Pancreas (tissue), 10 donors: ENCODE measurements at regions not wholly inside any gene's neighbourhood (a gene's known extent, or its start where the extent isn't known, plus 50 kb on each side); places are given as distances from the start of the nearest gene placed in this dataset.

ENCODE experiments used
- ATAC-seq, 4 donors: fragments of 200-7000 bp; cut with Tn5 transposase; one replicate each; pipeline versions ENCODE4 v1.8.0 to v1.9.1; 2020; ENCODE audit warnings: mild to moderate bottlenecking in 4 of 4, moderate library complexity in 4 of 4
- DNase-seq, 6 donors: peaks; one replicate each; pipeline ENCODE4 v3.0.0-alpha.2; 2020
- FAIRE-seq: peaks from 2 replicates; lab custom pipeline; 2012; peaks lifted over from hg19 to GRCh38; lab: Jason Lieb, UNC
- H3K27ac ChIP-seq, 4 donors: fragments of 200-600 bp; sonication (generic); 1 replicate in 3 of 4; 2 replicates in 1 of 4; pipeline versions ENCODE4 v1.5.0 to v1.8.0; 2020
- H3K27me3 ChIP-seq, 4 donors: fragments of 200-600 bp; one replicate each; pipeline ENCODE4 v1.8.0; 2021
- H3K36me3 ChIP-seq, 3 donors: fragments of 200-600 bp; sonication (generic) in 1 of 3; one replicate each; pipeline versions ENCODE4 v1.5.0 to v1.8.0; 2020 to 2021
- H3K4me1 ChIP-seq, 3 donors: fragments of 200-600 bp; one replicate each; pipeline ENCODE4 v1.8.0; 2021
- H3K4me3 ChIP-seq, 4 donors: fragments of 200-600 bp; sonication (generic) in 2 of 4; one replicate each; pipeline versions ENCODE4 v1.5.0 to v1.8.0; 2020 to 2021
- H3K9me3 ChIP-seq, 4 donors: fragments of 200-600 bp; one replicate each; pipeline ENCODE4 v1.8.0; 2021
- CTCF ChIP-seq, 4 donors: fragments of 200-600 bp; sonication (generic) in 3 of 4; IDR thresholded peaks; one replicate each; pipeline versions ENCODE4 v1.5.0 to v1.8.0; 2021; ENCODE audit warnings: antibody characterized with exemption in 4 of 4
- WGBS, 2 donors: extraction: QIAGEN DNeasy Blood & Tissue Kit; methylation state at CpG; one replicate each; pipeline ENCODE4 v1.1.7; 2013; 5-methylcytosine and 5-hydroxymethylcytosine counted together
- intact Hi-C, 3 donors: fragments of 100-400 bp; cut with DNase I; formaldehyde crosslinking; loops; one replicate each; pipeline versions ENCODE4 v1.11.1 to v1.14.2; 2022
- donor health status: healthy with polysubstance abuse.
- donor health status: DM: no; HTN: no; CAD: no; lungs with moderate emphysema.
- donor health status: DM: no; HTN: no; CAD: no.
- donor health status: control.
- donor health status: control.
- donor health status: Bipolar disorder and iron deficiency.
- donor health status: DM: yes; HTN: yes; CAD: no.
- donor health status: DM: no; HTN: no; CAD: no.
- donor health status: DM: no; HTN: no; CAD: no.
- donor health status: DM: yes; HTN: yes; CAD: no.

- H3K27ac ChIP-seq: no peak overlapping the region
- H3K27me3 ChIP-seq: no peaks in the 10 kb centered on the region
- no peaks in the 10 kb centered on the region for H3K36me3 ChIP-seq
- H3K4me1 ChIP-seq: no peaks in the 10 kb centered on the region
- WGBS, 2 donors: 86 to 89% methylated on average over 6 of the region's 6 CpGs
- no peak for FAIRE-seq
- no peak for ATAC-seq
- DNase-seq: no peak
- no peak for TF ChIP-seq CTCF (IDR thresholded peaks at IDR 0.05)
- no peaks in the 10 kb centered on the region for H3K9me3 ChIP-seq
- H3K4me3 ChIP-seq: no peak overlapping the region
- intact Hi-C loops: no loop called here
These were observed 55.0 kb upstream of the MARCHF11 start for GRCh38 chr5:16234598-16234997.

GRCh38 chr5:16233730-16234129 is 54.1 kb upstream of the MARCHF11 start:
- no peak overlapping the region for H3K4me3 ChIP-seq
- 69 to 81% methylated on average over 2 of the region's 2 CpGs for whole genome bisulfite sequencing, 2 donors
- FAIRE-seq (no peak), ATAC-seq (no peak), DNase-seq (no peak)
- intact Hi-C loops: no loop called here
- H3K36me3 ChIP-seq: no peaks in the 10 kb centered on the region
- H3K9me3 ChIP-seq: no peaks in the 10 kb centered on the region
- H3K27ac ChIP-seq: no peak overlapping the region
- H3K4me1 ChIP-seq: no peaks in the 10 kb centered on the region
- TF ChIP-seq CTCF (IDR thresholded peaks at IDR 0.05): no peak
- no peaks in the 10 kb centered on the region for H3K27me3 ChIP-seq

GRCh38 chr5:16229357-16229940 is 49.9 kb upstream of the MARCHF11 start:
- Histone ChIP-seq H3K27me3 (no peaks in the 10 kb centered on the region), H3K36me3 (no peaks in the 10 kb centered on the region), H3K27ac (no peak overlapping the region), H3K4me1 (no peaks in the 10 kb centered on the region), H3K4me3 (no peak overlapping the region), H3K9me3 (no peaks in the 10 kb centered on the region)
- intact Hi-C loops: no loop called here
- no peak for DNase-seq
- 72 to 75% methylated on average over 3 of the region's 3 CpGs for WGBS, 2 donors
- TF ChIP-seq CTCF (IDR thresholded peaks at IDR 0.05): no peak
- no peak for FAIRE-seq
- no peak for ATAC-seq
